H7 (cell line): ENCODE measurements at regions not wholly inside any gene's neighbourhood (a gene's known extent, or its start where the extent isn't known, plus 50 kb on each side); places are given as distances from the start of the nearest gene placed in this dataset.

Source experiments
- DNase-seq: peaks from one replicate; pipeline ENCODE4 v3.0.0; 2012
- H3K27me3 ChIP-seq: 2 replicates; pipeline ENCODE4 v1.6.0; 2011; ENCODE audit warnings: mild to moderate bottlenecking, low read length; ENCODE audit not compliant: control insufficient read depth, insufficient read depth
- H3K36me3 ChIP-seq: replicated peaks from 2 replicates; pipeline ENCODE4 v1.5.1; 2011; ENCODE audit warnings: low read length; ENCODE audit not compliant: control insufficient read depth, insufficient read depth
- H3K4me3 ChIP-seq: 2 replicates; pipeline ENCODE4 v1.5.1; 2011; ENCODE audit warnings: low read depth, mild to moderate bottlenecking, control low read depth, low read length, moderate library complexity; ENCODE audit not compliant: insufficient read depth

GRCh38 chr1:37277366-37277765 is 197.0 kb upstream of the ZC3H12A start:
- no peak for DNase-seq
- H3K27me3 ChIP-seq, result no peaks in the 10 kb centered on the region
- H3K36me3 ChIP-seq, result no peaks in the 10 kb centered on the region
- no peak overlapping the region for H3K4me3 ChIP-seq

GRCh38 chr1:37281354-37281753 is 193.0 kb upstream of the ZC3H12A start:
- DNase-seq, result no peak
- no peaks in the 10 kb centered on the region for H3K36me3 ChIP-seq
- no peak overlapping the region for H3K4me3 ChIP-seq
- H3K27me3 ChIP-seq, result no peaks in the 10 kb centered on the region; the same call in 1 of the 2 replicates

DNA sequence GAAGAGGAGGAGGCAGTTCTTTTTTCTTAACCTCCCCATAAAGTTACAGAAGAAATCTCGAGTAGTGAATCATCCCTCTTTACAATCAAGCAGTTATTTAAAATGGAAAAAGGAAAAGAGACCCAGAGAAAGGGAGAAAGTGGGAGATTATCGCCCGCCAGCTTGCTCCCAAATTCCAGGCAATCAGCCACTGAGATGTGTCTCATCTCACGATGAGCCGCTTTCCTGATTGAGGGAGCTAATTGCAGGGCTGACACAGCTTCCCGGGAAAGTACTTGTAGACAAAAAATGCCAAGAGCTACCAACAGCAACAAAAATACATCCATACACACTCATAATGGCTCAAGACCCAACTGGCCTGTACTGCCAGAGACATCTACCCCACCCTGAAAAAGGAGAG is 191.6 kb upstream of the ZC3H12A start:
- DNase-seq, result no peak
- H3K36me3 ChIP-seq, result no peaks in the 10 kb centered on the region
- H3K27me3 ChIP-seq, result no peaks in the 10 kb centered on the region; the same call in 1 of the 2 replicates
- no peak overlapping the region for H3K4me3 ChIP-seq

GRCh38 chr1:37284053-37284452 is 190.3 kb upstream of the ZC3H12A start:
- H3K4me3 ChIP-seq, result no peak overlapping the region
- no peak for DNase-seq
- no peaks in the 10 kb centered on the region for H3K36me3 ChIP-seq
- H3K27me3 ChIP-seq, result no peaks in the 10 kb centered on the region; the same call in 1 of the 2 replicates

- H3K4me3 ChIP-seq, result no peak overlapping the region
- H3K27me3 ChIP-seq, result no peaks in the 10 kb centered on the region; the same call in 1 of the 2 replicates
- DNase-seq, result no peak
- H3K36me3 ChIP-seq, result no peaks in the 10 kb centered on the region
Measured at GRCh38 chr1:37286881-37287280, 187.5 kb upstream of the ZC3H12A start.

- no peaks in the 10 kb centered on the region; the same call in 1 of the 2 replicates for H3K27me3 ChIP-seq
- H3K36me3 ChIP-seq, result no peaks in the 10 kb centered on the region
- no peak for DNase-seq
- no peak overlapping the region for H3K4me3 ChIP-seq
Measured at GRCh38 chr1:37288900-37289299, 185.5 kb upstream of the ZC3H12A start.

DNA sequence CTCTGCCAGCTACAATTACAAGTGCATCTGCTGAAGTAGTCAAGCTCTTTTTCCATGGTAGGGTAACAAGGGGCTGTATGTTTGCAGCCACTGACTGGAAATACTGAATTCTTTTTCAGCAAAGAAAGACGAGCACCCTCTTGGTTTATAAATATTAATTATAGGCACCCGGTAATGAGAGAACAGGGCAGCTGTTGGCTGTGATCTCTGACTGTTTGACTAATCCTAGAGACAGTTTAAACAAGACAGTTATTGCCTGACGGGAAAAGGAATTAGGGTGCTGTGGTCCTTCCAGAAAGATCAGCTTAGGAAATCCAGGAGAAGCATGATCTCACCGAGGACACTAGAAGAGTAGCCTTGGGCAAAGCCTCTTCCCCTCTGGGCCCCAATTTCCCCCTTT is 183.7 kb upstream of the ZC3H12A start:
- no peaks in the 10 kb centered on the region for H3K36me3 ChIP-seq
- no peak overlapping the region for H3K4me3 ChIP-seq
- no peak for DNase-seq
- no peaks in the 10 kb centered on the region; the same call in 1 of the 2 replicates for H3K27me3 ChIP-seq

GRCh38 chr1:37292789-37293188 is 181.6 kb upstream of the ZC3H12A start:
- no peak overlapping the region for H3K4me3 ChIP-seq
- no peaks in the 10 kb centered on the region; the same call in 1 of the 2 replicates for H3K27me3 ChIP-seq
- H3K36me3 ChIP-seq, result no peaks in the 10 kb centered on the region
- DNase-seq, result no peak

DNA sequence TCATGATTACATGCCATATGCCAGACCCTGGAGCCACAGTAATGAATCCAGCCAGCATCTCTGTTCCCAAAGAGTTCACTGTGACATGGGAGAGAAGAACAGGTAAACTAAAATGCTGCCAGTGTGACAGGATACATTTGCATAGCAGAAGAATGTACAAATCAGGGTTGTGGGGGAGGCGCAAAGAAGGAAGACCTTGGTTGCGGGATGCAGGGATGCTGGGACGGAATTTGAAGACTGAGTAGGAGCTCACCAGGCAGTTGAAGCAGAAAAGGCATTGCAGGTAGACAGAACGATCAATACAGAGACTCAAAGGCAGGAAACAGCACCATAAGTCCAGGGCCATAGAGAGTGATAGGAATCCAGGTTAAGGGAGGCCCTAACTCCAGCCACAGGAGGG is 180.3 kb upstream of the ZC3H12A start:
- DNase-seq, result no peak
- Histone ChIP-seq H3K4me3 (no peak overlapping the region), H3K27me3 (no peaks in the 10 kb centered on the region; the same call in 1 of the 2 replicates), H3K36me3 (no peaks in the 10 kb centered on the region)

DNA sequence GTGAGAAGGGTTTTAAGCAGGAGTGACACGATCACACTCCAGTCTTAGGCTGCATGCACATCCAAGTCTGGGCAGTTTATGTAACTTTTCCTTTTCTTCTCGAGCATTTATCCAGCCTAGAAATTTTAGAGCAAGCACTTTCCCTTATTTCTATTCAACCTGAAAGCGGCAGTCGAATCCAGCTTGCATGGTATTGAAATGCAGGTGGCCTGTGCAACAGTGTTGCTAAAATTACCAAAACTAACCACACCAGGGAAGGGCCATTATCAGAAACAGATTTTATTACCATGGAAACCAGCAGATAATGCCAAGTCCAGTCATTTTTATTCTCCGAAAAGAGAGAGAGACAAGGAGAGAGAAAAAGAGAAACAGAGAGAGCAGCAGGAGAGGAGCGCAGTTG is 179.9 kb upstream of the ZC3H12A start:
- no peaks in the 10 kb centered on the region; the same call in 1 of the 2 replicates for H3K27me3 ChIP-seq

DNA sequence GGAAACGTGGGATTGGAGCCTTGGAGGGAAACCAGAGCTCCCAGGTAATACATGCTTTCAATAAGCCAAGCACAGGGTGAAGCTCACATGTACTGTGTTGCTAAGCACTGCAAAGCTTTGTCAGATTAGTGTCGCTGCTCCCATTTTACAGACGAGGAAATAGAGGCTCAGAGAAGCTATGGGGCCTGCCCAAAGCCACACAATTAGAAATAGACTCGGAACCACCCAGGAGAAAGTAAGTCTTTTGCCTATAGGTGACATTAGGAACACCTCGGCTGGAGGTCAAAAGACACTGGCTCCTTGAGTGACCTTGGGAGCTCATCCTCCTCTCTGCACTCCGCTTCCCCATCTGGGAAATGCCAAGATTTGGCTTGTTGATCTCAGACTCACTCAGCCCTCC is 175.6 kb upstream of the ZC3H12A start:
- no peak for DNase-seq
- no peaks in the 10 kb centered on the region for H3K36me3 ChIP-seq
- H3K4me3 ChIP-seq, result no peak overlapping the region
- H3K27me3 ChIP-seq, result no peaks in the 10 kb centered on the region; the same call in 1 of the 2 replicates

More for the DNA sequence above, 179.9 kb upstream of the ZC3H12A start:
- H3K4me3 ChIP-seq, result no peak overlapping the region
- H3K36me3 ChIP-seq, result no peaks in the 10 kb centered on the region
- no peak for DNase-seq

GRCh38 chr1:37299216-37299615 is 175.2 kb upstream of the ZC3H12A start:
- Histone ChIP-seq H3K4me3 (no peak overlapping the region), H3K27me3 (no peaks in the 10 kb centered on the region; the same call in 1 of the 2 replicates), H3K36me3 (no peaks in the 10 kb centered on the region)
- DNase-seq, result no peak

GRCh38 chr1:37303884-37304574 is 170.4 kb upstream of the ZC3H12A start:
- Histone ChIP-seq H3K36me3 (no peaks in the 10 kb centered on the region), H3K4me3 (no peak overlapping the region), H3K27me3 (no peaks in the 10 kb centered on the region; the same call in 1 of the 2 replicates)
- no peak for DNase-seq

- Histone ChIP-seq H3K36me3 (no peaks in the 10 kb centered on the region), H3K4me3 (no peak overlapping the region), H3K27me3 (no peaks in the 10 kb centered on the region; the same call in 1 of the 2 replicates)
- no peak for DNase-seq
Measured at GRCh38 chr1:37305108-37305507, 169.3 kb upstream of the ZC3H12A start.

- peak; percentile 77 for DNase-seq
- no peaks in the 10 kb centered on the region; the same call in 1 of the 2 replicates for H3K27me3 ChIP-seq
- H3K4me3 ChIP-seq, result no peak overlapping the region
- H3K36me3 ChIP-seq, result no peaks in the 10 kb centered on the region
Measured at GRCh38 chr1:37305841-37306240, 168.5 kb upstream of the ZC3H12A start.
